Panc1 (cell line): ENCODE measurements at regions not wholly inside any gene's neighbourhood (a gene's known extent, or its start where the extent isn't known, plus 50 kb on each side); places are given as distances from the start of the nearest gene placed in this dataset.

ENCODE experiments used
- ATAC-seq: fragments of 200-7000 bp; cut with Tn5 transposase; 2 replicates; pipeline ENCODE4 v1.9.1; 2020; ENCODE audit warnings: mild to moderate bottlenecking, moderate library complexity
- BruUV-seq: library from RNA; stranded (reverse); fragments of 400-500 nt; replicated peaks from 2 replicates; lab custom pipeline; 2021; lab: Mats Ljungman, UMichigan
- CTCF ChIA-PET: fragments of 300-600 bp; sonication (Branson Sonifier 250); formaldehyde crosslinking; loops from one replicate; lab custom pipeline; 2022; ENCODE audit warnings: antibody characterized with exemption; lab: Charles Lee
- POLR2A ChIA-PET: fragments of 300-600 bp; sonication (Branson Sonifier 250); formaldehyde crosslinking; loops from one replicate; lab custom pipeline; 2022; ENCODE audit warnings: antibody characterized with exemption; lab: Charles Lee
- DNase-seq: peaks from one replicate; pipeline ENCODE4 v3.0.0-alpha.2; 2010; ENCODE audit warnings: low read depth, low spot score
- H3K27ac ChIP-seq: 2 replicates; pipeline ENCODE4 v1.5.1; 2011; ENCODE audit warnings: mild to moderate bottlenecking, low read length, inconsistent platforms
- H3K27me3 ChIP-seq: fragments of 200-500 bp; sonication (Bioruptor generic); 2 replicates; pipeline ENCODE4 v1.6.0; 2014; ENCODE audit warnings: low read length, inconsistent platforms; ENCODE audit not compliant: control insufficient read depth, insufficient read depth
- H3K36me3 ChIP-seq: fragments of 200-500 bp; sonication (Bioruptor generic); 2 replicates; pipeline ENCODE4 v1.5.1; 2014; ENCODE audit warnings: inconsistent platforms, mild to moderate bottlenecking, low read length, moderate library complexity; ENCODE audit not compliant: control insufficient read depth, insufficient read depth
- H3K4me1 ChIP-seq: 2 replicates; pipeline ENCODE4 v1.5.1; 2011; ENCODE audit warnings: inconsistent platforms, mild to moderate bottlenecking, low read length, moderate library complexity; ENCODE audit not compliant: control insufficient read depth, insufficient read depth
- H3K4me3 ChIP-seq, 2 experiments: 2 replicates each; pipeline ENCODE4 v1.5.1; 2011 to 2012; ENCODE audit warnings: low read depth in 2 of 2, low read length in 2 of 2, mild to moderate bottlenecking in 2 of 2, inconsistent platforms in 1 of 2, moderate library complexity in 1 of 2
- H3K9me3 ChIP-seq: fragments of 200-500 bp; sonication (Bioruptor generic); 2 replicates; pipeline ENCODE4 v1.5.1; 2014; ENCODE audit warnings: low read depth, mild to moderate bottlenecking, inconsistent platforms, low read length, moderate library complexity; ENCODE audit not compliant: control insufficient read depth, insufficient read depth
- CTCF ChIP-seq: fragments of 450-650 bp; IDR thresholded peaks from 2 replicates; pipeline ENCODE4 v1.5.1; 2017; ENCODE audit warnings: mild to moderate bottlenecking
- POLR2AphosphoS5 ChIP-seq: IDR thresholded peaks from 2 replicates; pipeline ENCODE4 v1.6.1; 2012; ENCODE audit warnings: mild to moderate bottlenecking, low read depth, low read length, moderate library complexity
- REST ChIP-seq, 2 experiments: IDR thresholded peaks; 2 replicates each; pipeline ENCODE4 v1.6.1; 2011 to 2012; ENCODE audit warnings: low read depth in 2 of 2, control low read depth in 1 of 2, low read length in 1 of 2, mild to moderate bottlenecking in 1 of 2, moderate library complexity in 1 of 2; ENCODE audit not compliant: insufficient read depth in 1 of 2
- SIN3A ChIP-seq: IDR thresholded peaks from 2 replicates; pipeline ENCODE4 v1.6.1; 2012; ENCODE audit warnings: low read depth, mild to moderate bottlenecking, low read length, moderate library complexity, borderline replicate concordance; ENCODE audit not compliant: insufficient read depth
- TCF7L2 ChIP-seq: IDR thresholded peaks from 2 replicates; pipeline ENCODE4 v1.6.1; 2011; ENCODE audit warnings: mild to moderate bottlenecking, low read depth, low read length, inconsistent platforms
- in situ Hi-C: cut with HindIII; loops from 2 replicates; pipeline ENCODE4 v1.10.0; 2016; ENCODE audit warnings: low sequenced_read_pairs, low pct_unique_long_range_greater_than_20kb
- intact Hi-C: fragments of 100-400 bp; cut with micrococcal nuclease; formaldehyde crosslinking; loops from one replicate; pipeline ENCODE4 v1.10.0; 2022; ENCODE audit not compliant: unreplicated experiment

GRCh38 chr5:73998489-73998888, 372.5 kb downstream of the ARHGEF28 start:
- BruUV-seq: no TSS peak
- TF ChIP-seq REST (IDR thresholded peaks at IDR 0.05; ENCODE audit: insufficient read depth in 1 of 2, low read depth in 2 of 2, low read length in 1 of 2): no peak
- no peak for TF ChIP-seq CTCF
- TF ChIP-seq SIN3A: no peak
- TF ChIP-seq TCF7L2: no peak
- no peak for TF ChIP-seq POLR2AphosphoS5
- Histone ChIP-seq H3K4me3 (no peak overlapping the region), H3K4me1 (no peaks in the 10 kb centered on the region), H3K27me3 (peaks cover 7% of the 10 kb centered on the region; the same call in 1 of the 2 replicates), H3K36me3 (no peaks in the 10 kb centered on the region), H3K27ac (no peak overlapping the region), H3K9me3 (no peaks in the 10 kb centered on the region)
- intact Hi-C loops (no loop called here), in situ Hi-C loops (no loop called here)
- no peak for DNase-seq
- CTCF ChIA-PET: no interaction called here
- POLR2A ChIA-PET: interaction anchor here (0.6 kb wide), 1 partner anchor 58 kb away, joined by 3 read pairs; no protein-coding TSS in a partner anchor
- no peak for ATAC-seq

GRCh38 chr5:73997960-73998359, 372.0 kb downstream of the ARHGEF28 start:
- no peak for ATAC-seq

More at GRCh38 chr5:73997960-73998359, 372.0 kb downstream of the ARHGEF28 start:
- H3K4me1 ChIP-seq: no peaks in the 10 kb centered on the region
- in situ Hi-C loops: no loop called here
- no peak overlapping the region for H3K4me3 ChIP-seq
- ChIA-PET POLR2A (interaction anchor here (0.6 kb wide), 1 partner anchor 58 kb away, joined by 3 read pairs; no protein-coding TSS in a partner anchor), CTCF (no interaction called here)
- H3K27ac ChIP-seq: no peak overlapping the region
- DNase-seq: no peak
- H3K36me3 ChIP-seq: no peaks in the 10 kb centered on the region
- no TSS peak for BruUV-seq
- H3K27me3 ChIP-seq: peaks cover 7% of the 10 kb centered on the region; the same call in 1 of the 2 replicates
- H3K9me3 ChIP-seq: no peaks in the 10 kb centered on the region
- no peak for TF ChIP-seq SIN3A
- no peak for TF ChIP-seq POLR2AphosphoS5
- TF ChIP-seq TCF7L2: no peak
- no peak for TF ChIP-seq REST (IDR thresholded peaks at IDR 0.05; ENCODE audit: insufficient read depth in 1 of 2, low read depth in 2 of 2, low read length in 1 of 2)
- TF ChIP-seq CTCF: no peak
- intact Hi-C loops: no loop called here
